Head of caudate nucleus (tissue), 42 donors: ENCODE measurements at regions not wholly inside any gene's neighbourhood (a gene's known extent, or its start where the extent isn't known, plus 50 kb on each side); places are given as distances from the start of the nearest gene placed in this dataset.
A peak's percentile ranks its signal among the peaks of the same experiment; 100 is the strongest.

ENCODE experiments used
- DNase-seq, 42 donors: peaks; one replicate each; pipeline versions ENCODE4 v3.0.0 to v3.0.0-alpha.2; 2020 to 2021; ENCODE audit warnings: mixed read lengths in 7 of 42
- intact Hi-C: fragments of 100-400 bp; cut with DNase I; formaldehyde crosslinking; loops from one replicate; pipeline ENCODE4 v1.15.0; 2022

- intact Hi-C loops = no loop called here
- DNase-seq = no peak
These were observed 139.5 kb downstream of the SLC38A6 start for GRCh38 chr14:61120576-61120975.

DNA sequence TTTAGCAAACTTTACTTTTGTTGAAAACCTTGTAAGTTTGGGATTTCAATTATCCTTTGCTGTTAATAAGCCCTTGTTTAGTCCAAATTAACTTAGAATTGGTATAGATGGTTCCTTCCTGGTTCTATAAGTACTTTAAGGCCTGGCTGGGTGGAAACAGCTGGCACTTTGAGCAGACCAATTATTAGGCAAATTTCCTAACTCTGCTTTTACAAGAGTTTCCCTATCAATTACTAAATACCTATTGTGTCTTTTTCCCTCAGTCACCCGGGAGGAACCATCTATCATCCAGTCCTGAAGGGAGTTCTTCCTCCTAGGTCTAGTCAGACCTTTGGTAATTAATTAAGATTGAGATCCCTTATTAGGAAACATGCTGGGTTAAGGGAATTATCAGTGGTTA, 138.0 kb downstream of the SLC38A6 start:
- intact Hi-C loops = no loop called here
- DNase-seq = no peak

DNA sequence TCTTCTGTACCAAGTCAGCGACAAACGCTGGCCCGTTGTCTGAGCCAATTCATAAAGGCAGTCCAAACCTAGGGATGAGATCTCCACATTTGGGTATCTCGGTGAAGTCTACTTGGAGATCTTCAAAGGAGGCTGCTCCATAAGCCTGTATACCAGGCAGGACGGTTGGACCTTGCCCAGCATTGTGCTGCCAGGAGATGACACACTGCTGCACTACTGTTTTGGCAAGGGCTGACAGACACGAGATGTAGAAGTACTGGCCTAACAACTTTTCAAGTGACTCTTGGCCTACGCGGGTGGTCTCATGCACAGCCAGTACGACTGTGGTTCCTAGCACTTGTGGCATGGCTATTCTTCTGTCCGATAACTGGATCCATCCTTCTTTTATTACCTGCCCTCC, 135.3 kb downstream of the SLC38A6 start:
- intact Hi-C loops = no loop called here
- DNase-seq = no peak

- DNase-seq = no peak
- intact Hi-C loops = no loop called here
These were observed 132.6 kb downstream of the SLC38A6 start for GRCh38 chr14:61113561-61114225.

DNA sequence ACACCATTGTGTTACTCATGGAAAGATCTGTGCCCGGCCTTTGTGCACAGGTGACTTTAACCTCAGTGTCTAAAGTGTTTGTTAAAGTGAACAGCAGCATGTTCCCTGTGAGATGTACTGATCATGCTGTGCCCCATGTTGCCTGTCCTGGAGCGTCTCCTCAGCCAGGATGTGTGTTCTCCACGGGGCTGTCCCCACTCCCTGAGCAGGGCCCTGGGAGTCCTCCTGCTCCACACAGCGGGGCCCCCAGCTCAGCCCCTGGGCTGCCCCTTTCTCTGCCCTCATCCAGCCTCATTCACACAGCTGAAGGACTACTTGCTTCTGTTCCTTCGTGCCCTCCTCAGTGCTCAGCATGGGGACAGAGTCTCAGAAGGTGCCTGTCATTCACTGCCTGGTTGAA, 131.5 kb downstream of the SLC38A6 start:
- intact Hi-C loops = no loop called here
- DNase-seq = no peak

GRCh38 chr14:61111731-61112130, 130.7 kb downstream of the SLC38A6 start:
- no peak for DNase-seq
- intact Hi-C loops = no loop called here

GRCh38 chr14:61111209-61111665, 130.2 kb downstream of the SLC38A6 start:
- intact Hi-C loops = no loop called here
- no peak for DNase-seq

DNA sequence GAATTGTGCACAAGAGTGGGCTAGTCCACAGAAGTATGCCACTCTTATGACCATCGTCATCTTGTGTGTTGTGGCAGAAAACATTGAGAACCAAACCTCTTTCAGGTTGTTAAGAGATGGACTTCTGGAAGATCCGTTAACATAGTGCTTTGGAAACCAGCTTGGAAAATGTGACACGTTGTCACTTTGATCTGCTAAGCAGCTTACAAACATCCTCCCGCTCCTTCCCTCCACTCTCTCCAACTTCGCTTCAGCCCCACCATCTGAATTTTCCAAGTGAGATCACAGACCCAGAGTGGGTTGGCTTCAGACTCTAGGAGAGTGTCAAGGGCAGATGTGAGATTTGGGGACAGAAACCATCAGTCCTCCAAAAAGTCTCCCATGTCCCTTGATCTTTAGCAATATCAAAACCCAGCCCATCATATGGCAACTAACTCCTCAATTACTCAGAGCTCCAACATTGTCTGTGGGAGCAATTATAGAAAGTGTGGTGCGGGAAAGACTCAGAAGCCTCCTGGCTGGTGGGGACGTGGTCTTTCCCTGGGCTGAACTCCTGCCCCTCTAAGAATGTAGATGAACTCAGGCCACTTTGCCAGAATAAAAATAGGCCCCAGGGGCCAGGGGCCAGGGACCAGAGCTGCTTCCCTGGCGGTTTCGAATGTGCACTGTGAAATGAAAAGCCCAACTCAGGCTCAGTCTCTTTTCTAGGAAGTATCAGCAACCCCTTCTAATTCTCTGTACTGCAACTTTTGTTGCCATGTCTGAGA, 129.5 kb downstream of the SLC38A6 start:
- intact Hi-C loops = no loop called here
- no peak for DNase-seq

DNA sequence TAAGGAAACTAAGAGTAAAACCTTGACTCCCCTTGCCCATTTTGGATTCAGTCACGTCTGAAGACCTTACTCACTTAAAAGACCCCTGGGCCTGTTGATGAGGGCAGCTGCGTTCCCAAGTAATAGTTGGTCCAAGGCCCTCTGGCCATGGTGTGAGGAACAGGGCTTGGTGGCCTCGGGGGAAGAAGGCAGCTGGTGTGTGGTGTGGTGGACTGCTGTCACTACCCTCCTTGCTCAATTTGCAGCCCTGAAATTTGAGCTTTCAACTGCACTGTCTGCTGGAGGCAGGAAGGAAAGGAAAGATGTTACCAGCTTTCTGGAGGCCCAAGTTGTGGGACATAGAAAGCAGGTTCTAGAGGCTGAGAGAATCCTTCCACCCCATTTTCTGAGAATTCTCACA, 128.2 kb downstream of the SLC38A6 start:
- DNase-seq = no peak
- intact Hi-C loops = no loop called here

DNA sequence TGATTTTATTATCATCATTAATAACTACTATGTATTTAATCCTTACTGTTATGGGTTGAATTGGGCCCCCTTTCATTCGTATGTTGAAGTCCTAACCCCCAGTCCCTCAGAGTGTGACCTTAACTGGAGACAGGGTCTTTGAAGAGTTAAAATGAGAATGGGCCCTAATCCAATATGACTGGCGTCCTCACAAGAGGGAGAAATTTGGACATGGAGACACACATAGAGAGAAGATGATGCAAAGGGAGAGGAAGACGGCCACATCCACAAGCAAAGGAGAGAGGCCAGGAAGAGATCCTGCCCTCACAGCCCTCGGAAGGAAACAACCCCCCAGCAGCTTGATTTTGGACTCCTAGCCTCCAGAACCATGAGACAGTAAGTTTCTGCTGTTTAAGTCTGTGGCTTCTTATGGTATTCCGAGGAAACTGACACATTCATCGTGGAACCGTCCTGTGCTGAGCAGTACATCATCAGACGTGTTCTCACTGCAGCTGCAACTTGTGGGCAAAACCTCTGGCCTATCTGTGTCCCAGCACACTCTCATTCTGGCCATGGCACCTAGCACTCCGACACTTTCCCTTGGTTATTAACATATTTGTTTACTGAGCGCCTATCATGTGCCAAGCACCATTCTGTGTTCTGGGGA, 127.6 kb downstream of the SLC38A6 start:
- DNase-seq = no peak
- intact Hi-C loops = no loop called here

DNA sequence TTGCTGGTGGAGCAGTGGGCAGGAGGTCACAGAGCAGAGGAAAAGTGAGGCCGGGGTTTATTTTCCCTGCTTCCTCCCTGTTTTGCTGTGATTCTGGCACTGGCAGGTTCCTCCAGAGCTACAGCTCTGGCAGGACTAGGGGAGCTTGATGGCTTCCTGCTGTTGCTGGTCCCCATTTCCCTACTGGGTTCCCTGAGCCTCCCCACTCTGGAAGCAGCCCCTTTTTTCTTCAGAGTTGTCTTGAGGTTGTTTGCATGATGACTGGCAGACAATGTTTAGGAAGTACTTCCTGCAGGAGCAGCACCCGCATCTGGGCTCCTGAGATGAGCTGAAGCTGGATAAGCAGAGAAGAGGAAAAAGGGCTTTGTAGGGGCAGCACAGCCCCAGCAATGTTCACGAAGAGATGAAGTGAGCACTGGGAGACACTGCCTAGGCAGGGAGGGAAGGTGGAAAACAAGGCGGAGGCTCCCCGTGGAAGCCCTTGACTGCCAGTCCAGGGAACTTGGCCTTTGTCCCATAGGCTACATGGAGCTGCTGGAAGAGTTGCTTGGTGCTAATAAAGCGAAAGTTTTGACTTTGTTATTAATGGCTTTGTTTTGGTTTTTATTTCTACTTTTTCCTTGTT, 126.9 kb downstream of the SLC38A6 start:
- intact Hi-C loops = no loop called here
- DNase-seq = peak in 1 of 42 donors; percentile 26

DNA sequence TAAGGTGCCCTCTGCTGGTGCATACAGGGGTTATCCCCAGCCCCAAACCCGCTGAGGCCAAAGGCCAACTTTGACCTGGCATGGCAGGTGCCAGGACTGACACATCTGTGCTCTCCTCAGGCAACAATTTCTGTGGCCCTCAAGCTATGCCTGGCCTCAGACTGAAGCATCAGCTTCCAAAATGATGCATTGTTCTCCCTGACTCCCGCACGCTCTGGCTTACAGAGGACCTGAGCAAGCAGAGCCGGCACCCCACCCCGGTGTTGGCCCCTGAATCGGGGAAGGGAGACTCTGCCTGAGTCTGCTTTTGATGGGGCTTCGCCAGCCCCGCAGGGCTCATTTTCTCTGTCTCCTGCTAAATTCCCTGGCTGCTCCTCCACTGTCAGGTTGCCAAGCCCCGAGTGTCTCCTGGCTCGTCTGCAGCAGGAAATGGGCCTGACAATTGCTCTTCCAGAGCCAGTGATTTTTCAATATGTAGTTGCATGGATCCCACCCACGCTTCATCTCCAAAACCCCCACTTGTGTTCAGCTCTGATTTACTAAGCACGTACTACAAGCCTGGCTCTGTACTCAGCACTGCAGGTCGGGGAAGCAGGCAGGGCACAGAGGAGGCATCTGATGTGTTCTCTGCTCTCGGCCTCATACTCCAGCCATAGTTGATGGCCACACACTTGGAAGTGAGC, 126.1 kb downstream of the SLC38A6 start:
- peak in 1 of 42 donors; percentile 40 for DNase-seq
- intact Hi-C loops = no loop called here

GRCh38 chr14:61106271-61106958, 125.4 kb downstream of the SLC38A6 start:
- intact Hi-C loops = no loop called here
- peak in 1 of 42 donors; percentile 13 for DNase-seq

DNA sequence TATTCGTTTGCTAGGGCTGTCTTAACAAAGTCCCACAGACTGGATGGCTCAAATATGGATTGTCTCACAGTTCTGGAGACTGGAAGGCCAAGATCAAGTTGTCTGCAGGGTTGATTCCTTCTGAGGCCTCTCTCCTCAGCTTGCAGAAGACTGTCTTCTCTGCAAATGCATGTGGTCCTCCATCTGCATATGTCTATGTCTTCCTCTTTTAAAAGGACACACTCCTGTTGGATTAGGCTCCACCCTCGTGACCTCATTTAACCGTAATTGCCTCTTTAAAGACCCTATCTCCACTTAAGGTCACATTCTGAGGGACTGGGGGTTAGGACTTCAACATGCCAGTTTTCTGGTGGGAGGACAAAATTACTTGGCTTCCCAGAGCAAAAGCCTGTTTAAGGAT, 123.3 kb downstream of the SLC38A6 start:
- intact Hi-C loops = no loop called here
- peak in 1 of 42 donors; percentile 10 for DNase-seq

- peak in 1 of 42 donors; percentile 49 for DNase-seq
- intact Hi-C loops = no loop called here
These were observed 122.7 kb downstream of the SLC38A6 start for GRCh38 chr14:61103541-61104339.

GRCh38 chr14:61102549-61103466, 121.8 kb downstream of the SLC38A6 start:
- intact Hi-C loops = no loop called here
- DNase-seq = peak in 1 of 42 donors; percentile 20
